ENCODE measurements at regions not wholly inside any gene's neighbourhood (a gene's known extent, or its start where the extent isn't known, plus 50 kb on each side); places are given as distances from the start of the nearest gene placed in this dataset.

- TF ChIP-seq CTCF (conservative IDR thresholded peaks at IDR 0.05) (no peak), ZFX (IDR thresholded peaks at IDR 0.05) (no peak)
Observed at GRCh38 chr10:130799532-130799931, 512.0 kb downstream of the TCERG1L start.
